ENCODE measurements at regions not wholly inside any gene's neighbourhood (a gene's known extent, or its start where the extent isn't known, plus 50 kb on each side); places are given as distances from the start of the nearest gene placed in this dataset.
A peak's percentile ranks its signal among the peaks of the same experiment; 100 is the strongest.
"Not testable (repeated sequence)": the region's sequence is repeated elsewhere in the genome, so short reads cannot be mapped to it uniquely, and the experiment has no call there.

DNA sequence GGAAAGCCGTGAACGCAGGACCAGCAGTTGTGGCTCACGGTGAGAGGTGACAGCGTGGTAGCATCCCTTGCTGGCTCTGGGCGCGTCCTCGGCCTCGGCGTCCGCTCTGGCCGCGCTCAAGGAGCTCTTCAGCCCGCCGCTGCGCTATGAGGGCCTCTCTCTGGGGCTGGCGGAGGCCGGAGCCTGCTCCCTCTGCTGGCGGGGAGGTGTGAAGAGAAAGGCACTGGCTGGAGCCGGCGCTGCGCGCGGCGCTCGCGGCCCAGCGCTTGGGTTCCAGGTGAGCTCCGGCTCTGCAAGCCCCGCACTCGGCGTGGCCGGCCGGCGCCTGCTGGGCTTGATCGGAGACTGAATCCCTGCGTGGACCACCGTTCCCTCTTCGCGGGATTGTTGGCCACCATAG is 705.6 kb downstream of the SEMA5A start:
- Histone ChIP-seq H3K4me3 (no peak overlapping the region), H3K27me3 (no peaks in the 10 kb centered on the region), H3K27ac (no peak overlapping the region), H3K36me3 (no peaks in the 10 kb centered on the region), H3K9me3 (no peaks in the 10 kb centered on the region), H3K4me1 (no peaks in the 10 kb centered on the region)
- DNase-seq (ENCODE audit: low spot score) = no peak
- TF ChIP-seq, protein P1, sequence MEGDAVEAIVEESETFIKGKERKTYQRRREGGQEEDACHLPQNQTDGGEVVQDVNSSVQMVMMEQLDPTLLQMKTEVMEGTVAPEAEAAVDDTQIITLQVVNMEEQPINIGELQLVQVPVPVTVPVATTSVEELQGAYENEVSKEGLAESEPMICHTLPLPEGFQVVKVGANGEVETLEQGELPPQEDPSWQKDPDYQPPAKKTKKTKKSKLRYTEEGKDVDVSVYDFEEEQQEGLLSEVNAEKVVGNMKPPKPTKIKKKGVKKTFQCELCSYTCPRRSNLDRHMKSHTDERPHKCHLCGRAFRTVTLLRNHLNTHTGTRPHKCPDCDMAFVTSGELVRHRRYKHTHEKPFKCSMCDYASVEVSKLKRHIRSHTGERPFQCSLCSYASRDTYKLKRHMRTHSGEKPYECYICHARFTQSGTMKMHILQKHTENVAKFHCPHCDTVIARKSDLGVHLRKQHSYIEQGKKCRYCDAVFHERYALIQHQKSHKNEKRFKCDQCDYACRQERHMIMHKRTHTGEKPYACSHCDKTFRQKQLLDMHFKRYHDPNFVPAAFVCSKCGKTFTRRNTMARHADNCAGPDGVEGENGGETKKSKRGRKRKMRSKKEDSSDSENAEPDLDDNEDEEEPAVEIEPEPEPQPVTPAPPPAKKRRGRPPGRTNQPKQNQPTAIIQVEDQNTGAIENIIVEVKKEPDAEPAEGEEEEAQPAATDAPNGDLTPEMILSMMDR (IDR thresholded peaks at IDR 0.05) = no peak

DNA sequence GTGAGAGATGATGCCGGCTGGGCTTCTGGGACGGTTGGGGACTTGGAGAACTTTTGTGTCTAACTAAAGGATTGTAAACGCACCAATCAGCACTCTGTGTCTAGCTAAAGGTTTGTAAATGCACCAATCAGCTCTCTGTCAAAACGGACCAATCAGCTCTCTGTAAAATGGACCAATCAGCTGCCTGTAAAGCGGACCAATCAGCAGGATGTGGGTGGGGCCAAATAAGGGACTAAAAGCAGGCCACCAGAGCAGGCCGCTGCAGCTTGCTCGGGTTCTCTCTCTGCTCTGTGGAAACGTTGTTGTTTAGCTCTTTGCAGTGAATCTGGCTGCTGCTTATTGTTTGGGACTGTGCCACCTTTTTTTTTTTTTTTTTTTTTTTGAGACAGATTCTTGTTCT is 705.1 kb downstream of the SEMA5A start:
- not testable (repeated sequence) for DNase-seq (ENCODE audit: low spot score); H3K4me3 ChIP-seq; H3K4me1 ChIP-seq; H3K27me3 ChIP-seq; H3K27ac ChIP-seq; H3K36me3 ChIP-seq; H3K9me3 ChIP-seq

DNA sequence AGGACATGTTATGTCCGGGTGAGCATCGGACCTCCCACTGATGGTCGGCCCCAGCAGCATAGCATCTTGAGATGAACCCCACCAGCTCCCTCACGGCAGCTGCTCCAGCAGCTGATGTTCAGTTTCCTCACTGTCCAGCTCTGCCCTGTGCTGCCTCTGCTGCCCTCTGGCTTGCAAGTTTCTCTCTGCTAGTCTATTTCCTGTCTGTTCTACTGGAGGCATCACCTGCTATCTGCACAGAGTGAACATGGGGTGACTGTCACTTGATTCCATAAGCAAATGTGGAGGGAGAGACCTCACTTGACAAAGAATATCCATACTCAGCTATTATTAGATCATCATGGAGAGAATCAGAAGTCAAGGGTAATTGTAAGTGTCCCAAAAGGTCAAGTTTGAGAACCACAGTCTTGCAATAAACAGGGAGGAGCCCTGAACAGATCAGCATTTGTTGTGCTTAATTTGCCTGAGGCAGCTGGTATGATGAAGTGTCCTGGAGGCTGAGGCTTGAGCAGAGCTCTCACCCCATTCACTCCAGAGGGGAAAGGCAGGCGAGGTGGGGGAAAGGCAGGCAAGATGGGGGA is 702.8 kb downstream of the SEMA5A start:
- H3K27ac ChIP-seq = no peak overlapping the region
- H3K9me3 ChIP-seq = no peaks in the 10 kb centered on the region
- H3K27me3 ChIP-seq = no peaks in the 10 kb centered on the region
- no peak overlapping the region for H3K4me3 ChIP-seq
- no peak for DNase-seq (ENCODE audit: low spot score)
- TF ChIP-seq, protein P1 (IDR thresholded peaks at IDR 0.05) = peak in 1 of 2 donors; percentile 40
- no peaks in the 10 kb centered on the region for H3K36me3 ChIP-seq
- H3K4me1 ChIP-seq = no peaks in the 10 kb centered on the region

DNA sequence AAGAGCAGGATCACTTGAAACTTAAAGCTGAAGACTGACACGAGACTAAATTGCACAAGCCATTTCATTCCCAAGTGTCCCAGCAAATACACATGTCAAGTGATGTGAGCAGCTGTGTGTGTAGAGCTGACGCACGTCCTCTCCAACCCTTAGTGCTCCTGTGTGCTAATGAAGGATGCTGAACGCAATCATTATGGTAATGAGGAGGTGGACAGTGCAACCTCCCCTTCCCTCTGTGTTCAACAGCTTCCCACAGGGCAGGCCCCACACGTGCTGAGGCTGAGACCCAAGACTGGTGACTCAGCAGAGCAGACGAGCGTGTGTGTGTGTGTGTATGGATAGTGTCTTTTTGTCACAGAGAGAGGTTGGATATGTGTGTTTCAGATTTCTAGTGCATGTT is 702.1 kb downstream of the SEMA5A start:
- H3K36me3 ChIP-seq = no peaks in the 10 kb centered on the region
- H3K4me3 ChIP-seq = no peak overlapping the region
- no peak overlapping the region for H3K27ac ChIP-seq
- DNase-seq (ENCODE audit: low spot score) = no peak
- no peaks in the 10 kb centered on the region for H3K9me3 ChIP-seq
- no peaks in the 10 kb centered on the region for H3K4me1 ChIP-seq
- H3K27me3 ChIP-seq = no peaks in the 10 kb centered on the region
- TF ChIP-seq, protein P1 (IDR thresholded peaks at IDR 0.05) = no peak

DNA sequence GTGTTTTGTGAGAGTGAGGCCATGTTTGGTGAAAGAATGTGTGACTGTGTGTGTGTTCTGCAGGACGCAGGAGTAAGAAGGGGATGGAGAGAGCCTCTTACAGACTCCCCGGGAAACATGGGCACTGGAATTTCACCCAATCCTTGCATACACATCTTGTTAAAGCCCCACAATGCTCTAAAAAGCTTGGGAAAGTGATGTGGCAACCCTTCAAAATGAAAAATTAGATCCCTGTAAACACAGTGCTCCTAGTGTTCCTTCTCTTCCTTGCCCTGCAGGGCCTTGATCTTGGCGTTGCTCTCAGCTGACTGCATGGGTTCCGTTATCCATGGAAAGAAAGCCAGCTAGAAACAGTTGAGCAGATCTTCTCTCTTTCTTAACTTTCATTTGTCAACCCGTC is 701.7 kb downstream of the SEMA5A start:
- no peaks in the 10 kb centered on the region for H3K36me3 ChIP-seq
- no peak overlapping the region for H3K4me3 ChIP-seq
- H3K9me3 ChIP-seq = no peaks in the 10 kb centered on the region
- no peaks in the 10 kb centered on the region for H3K27me3 ChIP-seq
- DNase-seq (ENCODE audit: low spot score) = no peak
- H3K4me1 ChIP-seq = no peaks in the 10 kb centered on the region
- no peak overlapping the region for H3K27ac ChIP-seq
- TF ChIP-seq, protein P1 (IDR thresholded peaks at IDR 0.05) = no peak

DNA sequence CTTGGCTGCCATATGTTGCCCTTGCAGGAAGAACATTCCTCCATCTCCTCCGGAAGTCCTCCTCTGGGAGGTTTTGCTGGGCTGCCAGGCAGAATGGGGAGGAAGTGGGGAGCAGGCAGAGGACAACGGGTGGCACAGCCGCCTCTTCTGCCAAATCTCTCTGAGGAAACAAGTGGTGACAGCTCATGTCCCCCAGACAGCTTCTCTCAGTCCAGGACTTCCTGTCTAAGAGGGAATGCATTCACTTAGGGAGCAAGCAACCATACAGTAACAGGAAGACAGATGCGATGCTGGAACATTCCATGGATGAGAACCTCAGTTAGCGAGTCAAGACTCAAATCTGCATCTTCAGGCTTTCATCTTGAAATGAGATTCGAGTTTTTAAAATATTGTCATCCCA is 701.0 kb downstream of the SEMA5A start:
- no peak for DNase-seq (ENCODE audit: low spot score)
- TF ChIP-seq, protein P1 (IDR thresholded peaks at IDR 0.05) = no peak
- H3K27ac ChIP-seq = no peak overlapping the region
- H3K36me3 ChIP-seq = no peaks in the 10 kb centered on the region
- no peaks in the 10 kb centered on the region for H3K27me3 ChIP-seq
- no peaks in the 10 kb centered on the region for H3K4me1 ChIP-seq
- no peak overlapping the region for H3K4me3 ChIP-seq
- no peaks in the 10 kb centered on the region for H3K9me3 ChIP-seq
